Uterus (tissue), 3 donors: ENCODE measurements at regions not wholly inside any gene's neighbourhood (a gene's known extent, or its start where the extent isn't known, plus 50 kb on each side); places are given as distances from the start of the nearest gene placed in this dataset.

ENCODE experiments used
- DNase-seq, 2 donors: peaks; one replicate each; pipeline ENCODE4 v3.0.0-alpha.2; 2019 to 2020
- H3K27ac ChIP-seq, 2 donors: fragments of 200-600 bp; sonication (generic); 1 replicate in 1 of 2; 2 replicates in 1 of 2; pipeline ENCODE4 v1.5.1; 2016 to 2018
- H3K27me3 ChIP-seq, 2 donors: fragments of 200-600 bp; sonication (generic); one replicate each; pipeline ENCODE4 v1.5.1; 2018 to 2019; ENCODE audit warnings: control low read depth in 1 of 2
- H3K36me3 ChIP-seq, 2 donors: fragments of 200-600 bp; sonication (generic); one replicate each; pipeline ENCODE4 v1.5.1; 2019; ENCODE audit warnings: control low read depth in 1 of 2
- H3K4me1 ChIP-seq, 2 donors: fragments of 200-600 bp; sonication (generic); one replicate each; pipeline ENCODE4 v1.5.1; 2018 to 2019; ENCODE audit warnings: control low read depth in 1 of 2
- H3K4me3 ChIP-seq, 2 donors: fragments of 200-600 bp; sonication (generic); 1 replicate in 1 of 2; 2 replicates in 1 of 2; pipeline ENCODE4 v1.5.1; 2018 to 2019; ENCODE audit warnings: mild to moderate bottlenecking in 1 of 2
- H3K9me3 ChIP-seq, 2 donors: fragments of 200-600 bp; sonication (generic); one replicate each; pipeline ENCODE4 v1.5.1; 2019; ENCODE audit warnings: control low read depth in 1 of 2
- CTCF ChIP-seq, 4 experiments: fragments of 200-600 bp in 2 of 4; fragments of 450-650 bp in 2 of 4; sonication (generic) in 2 of 4; IDR thresholded peaks; one replicate each; pipeline ENCODE4 v1.5.1; 2016 to 2019; ENCODE audit warnings: antibody characterized with exemption in 4 of 4, mild to moderate bottlenecking in 2 of 4, moderate library complexity in 1 of 4
- POLR2A ChIP-seq, 2 donors: fragments of 450-650 bp; IDR thresholded peaks; one replicate each; pipeline ENCODE4 v1.6.1; 2016; ENCODE audit warnings: antibody characterized with exemption in 2 of 2, mild to moderate bottlenecking in 1 of 2, moderate library complexity in 1 of 2
- intact Hi-C: fragments of 100-400 bp; cut with DNase I; formaldehyde crosslinking; loops from one replicate; pipeline ENCODE4 v1.15.1; 2023; ENCODE audit warnings: low total_unique reads
- donor health status: DM: yes; HTN: yes; CAD: no.

DNA sequence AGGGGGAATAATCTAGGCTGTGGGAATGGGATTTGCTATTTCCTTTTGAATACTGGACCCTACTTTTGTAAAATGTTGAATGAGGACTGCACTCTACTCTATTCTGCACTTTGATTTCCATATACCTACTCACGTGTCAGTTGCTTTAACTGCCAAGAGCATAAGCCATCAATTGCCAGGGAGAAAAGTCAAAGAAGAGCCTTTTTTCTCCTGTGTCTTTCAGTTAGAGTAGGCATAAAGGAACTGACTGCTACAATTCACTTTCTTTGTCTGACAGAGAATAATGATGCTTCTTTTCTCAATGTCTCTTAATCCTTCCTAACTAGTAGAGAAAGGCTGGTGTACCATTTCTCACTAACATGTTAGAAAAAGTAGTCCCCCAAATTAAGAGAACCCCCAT, 231.6 kb downstream of the ELAVL2 start:
- H3K27me3 ChIP-seq, result no peaks in the 10 kb centered on the region
- TF ChIP-seq POLR2A (IDR thresholded peaks at IDR 0.05), result no peak
- TF ChIP-seq CTCF (IDR thresholded peaks at IDR 0.05), result no peak
- no peak for DNase-seq
- H3K4me1 ChIP-seq, result no peaks in the 10 kb centered on the region
- no peak overlapping the region for H3K4me3 ChIP-seq
- intact Hi-C loops, result no loop called here
- H3K36me3 ChIP-seq, result no peaks in the 10 kb centered on the region
- H3K9me3 ChIP-seq, result no peaks in the 10 kb centered on the region
- H3K27ac ChIP-seq, result no peak overlapping the region

GRCh38 chr9:23596913-23597634, 229.0 kb downstream of the ELAVL2 start:
- TF ChIP-seq CTCF (IDR thresholded peaks at IDR 0.05) (no peak), POLR2A (IDR thresholded peaks at IDR 0.05) (no peak)
- H3K4me1 ChIP-seq, result no peaks in the 10 kb centered on the region
- H3K27ac ChIP-seq, result no peak overlapping the region
- H3K27me3 ChIP-seq, result no peaks in the 10 kb centered on the region
- H3K4me3 ChIP-seq, result no peak overlapping the region
- no peaks in the 10 kb centered on the region for H3K9me3 ChIP-seq
- no peaks in the 10 kb centered on the region for H3K36me3 ChIP-seq
- intact Hi-C loops, result no loop called here
- no peak for DNase-seq

GRCh38 chr9:23598994-23599393, 227.0 kb downstream of the ELAVL2 start:
- H3K27me3 ChIP-seq, result no peaks in the 10 kb centered on the region
- DNase-seq, result no peak
- no peak overlapping the region for H3K4me3 ChIP-seq
- TF ChIP-seq CTCF (IDR thresholded peaks at IDR 0.05) (no peak), POLR2A (IDR thresholded peaks at IDR 0.05) (no peak)
- H3K9me3 ChIP-seq, result no peaks in the 10 kb centered on the region
- no peak overlapping the region for H3K27ac ChIP-seq
- no peaks in the 10 kb centered on the region for H3K36me3 ChIP-seq
- intact Hi-C loops, result no loop called here
- no peaks in the 10 kb centered on the region for H3K4me1 ChIP-seq

DNA sequence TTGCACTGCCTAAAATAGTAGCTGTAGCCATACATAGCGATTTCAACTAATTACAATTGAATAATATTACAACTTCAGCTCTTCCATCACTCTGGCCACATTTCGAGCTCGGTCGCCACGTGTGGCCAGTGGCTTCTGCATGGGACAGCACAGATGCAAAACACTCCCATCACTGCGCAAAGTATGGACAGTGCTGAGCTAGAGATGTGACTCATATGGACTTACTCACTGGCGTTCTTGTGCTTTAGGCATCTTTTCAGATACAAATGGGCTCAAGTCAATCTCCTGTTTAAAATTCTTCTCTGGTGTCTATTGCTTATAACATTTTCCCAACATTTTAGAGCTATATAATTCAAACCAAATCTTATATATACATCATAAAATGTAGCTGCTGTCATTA, 222.7 kb downstream of the ELAVL2 start:
- Histone ChIP-seq H3K9me3 (no peaks in the 10 kb centered on the region), H3K27ac (no peak overlapping the region), H3K36me3 (no peaks in the 10 kb centered on the region), H3K4me1 (no peaks in the 10 kb centered on the region), H3K4me3 (no peak overlapping the region), H3K27me3 (no peaks in the 10 kb centered on the region)
- intact Hi-C loops, result no loop called here
- no peak for DNase-seq
- no peak for TF ChIP-seq POLR2A (IDR thresholded peaks at IDR 0.05)
- TF ChIP-seq CTCF (IDR thresholded peaks at IDR 0.05), result no peak

DNA sequence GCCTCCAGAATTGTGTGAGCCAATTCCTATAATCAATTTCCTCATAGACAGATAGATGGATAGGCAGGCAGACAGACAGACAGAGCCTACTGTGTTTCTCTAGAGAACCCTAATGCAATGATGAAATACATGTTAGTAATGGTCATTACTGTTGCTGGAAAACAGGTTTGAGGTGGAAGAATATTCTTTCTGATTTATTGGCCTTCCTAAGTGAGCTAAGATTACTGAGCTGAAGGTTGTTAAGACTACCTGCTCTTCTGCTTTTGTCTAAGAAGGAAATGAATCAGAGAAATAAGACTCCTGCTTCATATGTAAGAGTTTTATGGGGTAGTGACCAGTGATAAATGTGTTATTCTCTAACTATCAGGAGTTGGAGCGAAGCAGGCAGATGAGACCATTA, 219.9 kb downstream of the ELAVL2 start:
- H3K36me3 ChIP-seq, result no peaks in the 10 kb centered on the region
- no peak overlapping the region for H3K27ac ChIP-seq
- TF ChIP-seq POLR2A (IDR thresholded peaks at IDR 0.05) (no peak), CTCF (IDR thresholded peaks at IDR 0.05) (no peak)
- no peak overlapping the region for H3K4me3 ChIP-seq
- H3K9me3 ChIP-seq, result no peaks in the 10 kb centered on the region
- H3K4me1 ChIP-seq, result no peaks in the 10 kb centered on the region
- intact Hi-C loops, result no loop called here
- no peak for DNase-seq
- no peaks in the 10 kb centered on the region for H3K27me3 ChIP-seq
